ENCODE measurements at regions not wholly inside any gene's neighbourhood (a gene's known extent, or its start where the extent isn't known, plus 50 kb on each side); places are given as distances from the start of the nearest gene placed in this dataset.

DNA sequence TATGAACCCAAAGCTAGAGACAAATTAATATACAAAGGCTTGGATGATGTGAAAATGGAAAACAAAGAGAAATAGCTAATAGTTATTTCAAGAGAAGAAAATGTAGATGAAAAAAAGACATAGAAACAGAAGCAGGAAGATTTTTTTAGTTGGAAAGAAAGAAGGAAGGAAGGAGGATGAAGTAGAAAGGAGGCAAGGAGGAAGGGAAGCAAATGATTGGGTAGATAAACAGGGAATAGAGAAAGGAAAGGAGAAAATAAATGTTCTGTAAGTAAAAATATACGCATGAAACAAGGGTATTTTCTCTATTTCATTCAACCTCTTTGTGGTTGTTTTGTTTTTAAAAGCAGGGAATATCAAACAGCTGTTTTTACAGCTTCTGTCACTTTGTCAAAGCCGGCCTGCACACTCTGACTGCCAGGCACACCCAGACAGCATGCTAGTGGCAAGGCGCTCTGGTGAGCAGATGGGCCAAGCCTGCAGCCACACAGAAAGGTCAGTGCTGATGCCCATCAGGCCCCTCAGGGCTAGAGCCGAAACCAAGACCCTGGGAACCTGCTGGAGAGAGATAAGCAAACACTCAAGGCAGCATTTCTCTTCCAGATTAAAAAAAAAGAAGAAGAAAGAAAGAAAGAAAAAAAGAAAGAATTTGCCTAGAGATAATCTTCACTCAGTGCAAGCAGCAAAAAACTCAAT is 72.9 kb upstream of the CTTNBP2NL start:
- H3K9me3 ChIP-seq (replicated peaks), result no peaks in the 10 kb centered on the region
- H3K27me3 ChIP-seq (replicated peaks), result peaks cover 9% of the 10 kb centered on the region
- H3K4me1 ChIP-seq (replicated peaks), result peaks cover 1% of the 10 kb centered on the region
- H3K4me3 ChIP-seq, result no peak overlapping the region
- no peaks in the 10 kb centered on the region for H3K36me3 ChIP-seq
- no peak for DNase-seq (ENCODE audit: low read depth in 1 of 2, low spot score in 2 of 2)
- H3K27ac ChIP-seq, result no peak overlapping the region

- DNase-seq (ENCODE audit: low read depth in 1 of 2, low spot score in 2 of 2), result no peak
- Histone ChIP-seq H3K4me1 (replicated peaks) (no peaks in the 10 kb centered on the region), H3K4me3 (no peak overlapping the region), H3K27me3 (replicated peaks) (peaks cover 9% of the 10 kb centered on the region), H3K27ac (no peak overlapping the region), H3K36me3 (no peaks in the 10 kb centered on the region), H3K9me3 (replicated peaks) (no peaks in the 10 kb centered on the region)
Measured at GRCh38 chr1:112325504-112325903, 70.5 kb upstream of the CTTNBP2NL start.

GRCh38 chr1:112328600-112328999 is 67.4 kb upstream of the CTTNBP2NL start:
- H3K4me3 ChIP-seq, result no peak overlapping the region
- no peak overlapping the region for H3K27ac ChIP-seq
- H3K27me3 ChIP-seq (replicated peaks), result peaks cover 11% of the 10 kb centered on the region
- no peaks in the 10 kb centered on the region for H3K9me3 ChIP-seq (replicated peaks)
- no peaks in the 10 kb centered on the region for H3K4me1 ChIP-seq (replicated peaks)
- H3K36me3 ChIP-seq, result no peaks in the 10 kb centered on the region
- DNase-seq (ENCODE audit: low read depth in 1 of 2, low spot score in 2 of 2), result no peak

- no peak for DNase-seq (ENCODE audit: low read depth in 1 of 2, low spot score in 2 of 2)
- Histone ChIP-seq H3K27me3 (replicated peaks) (peaks cover 10% of the 10 kb centered on the region), H3K9me3 (replicated peaks) (no peaks in the 10 kb centered on the region), H3K4me1 (replicated peaks) (no peaks in the 10 kb centered on the region), H3K4me3 (no peak overlapping the region), H3K27ac (no peak overlapping the region), H3K36me3 (no peaks in the 10 kb centered on the region)
Measured at GRCh38 chr1:112332176-112333150, 63.6 kb upstream of the CTTNBP2NL start.

GRCh38 chr1:112335351-112335750 is 60.7 kb upstream of the CTTNBP2NL start:
- Histone ChIP-seq H3K4me1 (replicated peaks) (no peaks in the 10 kb centered on the region), H3K36me3 (no peaks in the 10 kb centered on the region), H3K4me3 (no peak overlapping the region), H3K9me3 (replicated peaks) (no peaks in the 10 kb centered on the region), H3K27ac (no peak overlapping the region), H3K27me3 (replicated peaks) (peaks cover 11% of the 10 kb centered on the region; the same call in 1 of the 2 replicates)
- no peak for DNase-seq (ENCODE audit: low read depth in 1 of 2, low spot score in 2 of 2)

DNA sequence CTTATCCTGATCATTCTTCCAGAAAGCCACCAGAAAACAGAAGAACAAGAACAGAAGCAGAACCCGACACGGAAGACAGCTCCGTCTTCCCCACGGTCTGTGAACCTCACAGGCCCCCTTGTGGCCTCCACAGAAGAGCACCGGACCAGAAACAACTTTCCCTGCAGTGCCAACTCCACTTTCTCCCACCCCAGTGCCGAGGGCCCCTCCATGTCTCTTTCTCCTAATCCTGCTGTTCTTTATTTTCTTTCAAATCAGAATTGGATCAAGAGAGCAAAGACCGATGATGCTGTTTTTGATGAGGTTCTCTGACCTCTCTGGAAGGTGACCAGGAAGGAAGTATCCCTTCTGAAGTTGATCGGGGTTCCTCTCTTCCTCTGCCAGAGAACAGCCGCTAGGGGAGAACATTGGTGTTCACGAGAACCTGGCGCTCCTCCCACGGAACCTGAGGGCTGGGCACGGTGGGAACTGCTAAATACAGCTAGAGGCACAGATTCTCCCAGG is 58.9 kb upstream of the CTTNBP2NL start:
- Histone ChIP-seq H3K27me3 (replicated peaks) (peaks cover 9% of the 10 kb centered on the region; the same call in 1 of the 2 replicates), H3K9me3 (replicated peaks) (no peaks in the 10 kb centered on the region), H3K4me1 (replicated peaks) (no peaks in the 10 kb centered on the region), H3K36me3 (no peaks in the 10 kb centered on the region), H3K4me3 (no peak overlapping the region), H3K27ac (no peak overlapping the region)
- DNase-seq (ENCODE audit: low read depth in 1 of 2, low spot score in 2 of 2), result peak in 1 of 2 experiments; percentile 54

DNA sequence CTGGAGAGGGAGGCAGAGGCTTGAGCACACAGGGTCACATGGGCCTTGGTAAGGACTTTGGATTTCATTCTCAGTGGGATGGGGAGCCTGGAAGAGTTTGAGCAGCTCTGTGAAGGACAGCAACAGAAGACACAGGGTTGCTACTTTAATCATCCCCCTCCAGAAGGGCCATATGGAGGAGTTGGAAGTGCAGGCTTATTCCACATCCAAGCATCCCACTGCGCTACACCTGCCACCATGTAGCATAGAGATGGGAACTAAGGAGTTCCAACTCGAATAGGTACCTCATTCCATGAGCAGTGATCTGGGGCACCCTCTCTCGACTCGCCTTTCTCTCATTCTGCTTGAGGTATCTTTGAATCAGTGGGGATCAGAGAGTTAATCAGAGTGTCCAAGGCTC is 54.0 kb upstream of the CTTNBP2NL start:
- H3K9me3 ChIP-seq (replicated peaks), result 0 out of 2 replicates have a peak, but pooled peaks cover 3% of the 10 kb centered on the region
- H3K27ac ChIP-seq, result no peak overlapping the region
- peaks cover 10% of the 10 kb centered on the region; the same call in 1 of the 2 replicates for H3K27me3 ChIP-seq (replicated peaks)
- H3K4me1 ChIP-seq (replicated peaks), result no peaks in the 10 kb centered on the region
- H3K36me3 ChIP-seq, result no peaks in the 10 kb centered on the region
- no peak for DNase-seq (ENCODE audit: low read depth in 1 of 2, low spot score in 2 of 2)
- no peak overlapping the region for H3K4me3 ChIP-seq

DNA sequence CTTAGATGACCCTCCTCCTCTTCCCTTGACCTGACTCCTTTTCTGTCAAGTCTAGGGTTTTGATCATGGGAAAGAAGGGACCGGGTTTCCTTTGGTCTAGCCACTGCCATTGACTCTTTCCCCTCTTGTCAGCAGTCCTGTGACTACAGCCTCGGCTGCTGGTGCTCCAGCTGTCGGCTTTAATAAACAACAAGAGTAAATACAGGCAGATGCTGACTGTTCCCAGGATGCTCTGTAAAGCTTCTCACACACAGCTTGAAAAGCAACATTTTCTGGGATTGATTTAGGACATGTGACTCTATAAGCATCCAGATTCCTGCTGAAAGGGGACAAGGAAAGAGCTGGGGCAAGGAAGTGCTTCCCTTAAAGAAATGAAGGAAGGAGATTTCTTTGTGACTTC is 53.5 kb upstream of the CTTNBP2NL start:
- H3K4me1 ChIP-seq (replicated peaks), result no peaks in the 10 kb centered on the region

DNA sequence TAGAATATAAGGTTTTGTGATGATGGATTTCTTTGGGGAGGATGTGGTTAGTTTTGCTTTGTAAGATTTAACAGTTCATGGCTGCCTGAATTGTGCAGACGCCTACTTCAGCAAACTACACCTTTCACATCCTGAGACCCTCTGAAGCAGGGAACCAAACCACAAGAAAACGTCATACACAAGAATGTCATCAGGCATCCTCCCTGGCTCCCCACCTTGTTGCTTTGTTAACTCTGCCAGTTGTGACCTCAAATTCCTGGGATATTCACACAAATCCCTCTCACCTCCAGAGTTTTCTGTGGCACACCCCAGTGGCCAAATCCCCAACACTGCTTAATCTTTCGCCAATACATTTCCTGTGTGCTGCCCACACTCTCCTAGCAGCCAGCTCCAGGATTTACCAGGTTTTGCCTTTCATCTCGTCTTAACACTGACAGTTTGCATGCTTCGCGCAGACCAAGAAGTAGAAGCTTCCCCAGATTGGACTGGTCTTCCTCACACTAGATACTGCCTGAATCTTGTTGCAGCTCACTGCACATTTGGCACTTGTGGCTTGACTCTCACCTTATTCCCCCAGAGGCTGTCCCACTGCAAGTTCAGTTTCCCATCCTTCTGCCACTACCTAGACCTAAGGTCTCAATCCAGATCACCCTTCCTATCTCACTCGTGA is 51.1 kb upstream of the CTTNBP2NL start:
- Histone ChIP-seq H3K4me1 (replicated peaks) (no peaks in the 10 kb centered on the region), H3K27me3 (replicated peaks) (0 out of 2 replicates have a peak, but pooled peaks cover 3% of the 10 kb centered on the region), H3K27ac (no peak overlapping the region), H3K36me3 (no peaks in the 10 kb centered on the region), H3K9me3 (replicated peaks) (0 out of 2 replicates have a peak, but pooled peaks cover 3% of the 10 kb centered on the region), H3K4me3 (no peak overlapping the region)
- DNase-seq (ENCODE audit: low read depth in 1 of 2, low spot score in 2 of 2), result no peak

More for the DNA sequence above, 53.5 kb upstream of the CTTNBP2NL start:
- no peak overlapping the region for H3K4me3 ChIP-seq
- 0 out of 2 replicates have a peak, but pooled peaks cover 3% of the 10 kb centered on the region for H3K9me3 ChIP-seq (replicated peaks)
- peaks cover 10% of the 10 kb centered on the region; the same call in 1 of the 2 replicates for H3K27me3 ChIP-seq (replicated peaks)
- H3K27ac ChIP-seq, result no peak overlapping the region
- H3K36me3 ChIP-seq, result no peaks in the 10 kb centered on the region
- DNase-seq (ENCODE audit: low read depth in 1 of 2, low spot score in 2 of 2), result no peak
